GM12874 (cell line): ENCODE measurements at regions not wholly inside any gene's neighbourhood (a gene's known extent, or its start where the extent isn't known, plus 50 kb on each side); places are given as distances from the start of the nearest gene placed in this dataset.

Experiments
- CTCF ChIP-seq: IDR thresholded peaks from 2 replicates; pipeline ENCODE4 v1.5.1; 2011; ENCODE audit warnings: low read depth, mild to moderate bottlenecking, control low read depth, low read length, moderate library complexity; ENCODE audit not compliant: insufficient read depth

GRCh38 chr15:20353966-20354883 lies 187.4 kb downstream of the GOLGA6L6 start:
- no peak for TF ChIP-seq CTCF

GRCh38 chr15:20352241-20353200 lies 189.1 kb downstream of the GOLGA6L6 start:
- TF ChIP-seq CTCF: no peak

- TF ChIP-seq CTCF: no peak
Observed at GRCh38 chr15:20351448-20351971, 190.1 kb downstream of the GOLGA6L6 start.

- TF ChIP-seq CTCF: no peak
Observed at GRCh38 chr15:20349774-20350498, 191.7 kb downstream of the GOLGA6L6 start.

GRCh38 chr15:20348900-20349773 lies 192.5 kb downstream of the GOLGA6L6 start:
- TF ChIP-seq CTCF: no peak

GRCh38 chr15:20348291-20348899 lies 193.2 kb downstream of the GOLGA6L6 start:
- no peak for TF ChIP-seq CTCF
